Adipocyte (in vitro differentiated cells): ENCODE measurements at regions not wholly inside any gene's neighbourhood (a gene's known extent, or its start where the extent isn't known, plus 50 kb on each side); places are given as distances from the start of the nearest gene placed in this dataset.
"Not testable (repeated sequence)": the region's sequence is repeated elsewhere in the genome, so short reads cannot be mapped to it uniquely, and the experiment has no call there.

ENCODE experiments used
- DNase-seq: peaks from one replicate; pipeline ENCODE4 v3.0.0-alpha.2; 2015; ENCODE audit warnings: low read depth
- H3K27me3 ChIP-seq: replicated peaks from 2 replicates; pipeline ENCODE4 v1.7.0; 2013; ENCODE audit warnings: mild to moderate bottlenecking, low read length, moderate library complexity; ENCODE audit not compliant: control insufficient read depth, insufficient read depth
- H3K36me3 ChIP-seq: 2 replicates; pipeline ENCODE4 v1.7.0; 2013; ENCODE audit warnings: low read length, mild to moderate bottlenecking, moderate library complexity; ENCODE audit not compliant: control insufficient read depth, insufficient read depth, severe bottlenecking
- H3K4me1 ChIP-seq: 2 replicates; pipeline ENCODE4 v1.7.0; 2013; ENCODE audit warnings: mild to moderate bottlenecking, low read length, moderate library complexity; ENCODE audit not compliant: control insufficient read depth, insufficient read depth
- H3K4me3 ChIP-seq: 2 replicates; pipeline ENCODE4 v1.7.0; 2013; ENCODE audit warnings: mild to moderate bottlenecking, low read length, moderate library complexity
- H3K9ac ChIP-seq: 2 replicates; pipeline ENCODE4 v1.7.0; 2013; ENCODE audit warnings: mild to moderate bottlenecking, low read length, moderate library complexity
- H3K9me3 ChIP-seq: 2 replicates; pipeline ENCODE4 v1.7.0; 2013; ENCODE audit warnings: mild to moderate bottlenecking, low read length, moderate library complexity; ENCODE audit not compliant: control insufficient read depth

DNA sequence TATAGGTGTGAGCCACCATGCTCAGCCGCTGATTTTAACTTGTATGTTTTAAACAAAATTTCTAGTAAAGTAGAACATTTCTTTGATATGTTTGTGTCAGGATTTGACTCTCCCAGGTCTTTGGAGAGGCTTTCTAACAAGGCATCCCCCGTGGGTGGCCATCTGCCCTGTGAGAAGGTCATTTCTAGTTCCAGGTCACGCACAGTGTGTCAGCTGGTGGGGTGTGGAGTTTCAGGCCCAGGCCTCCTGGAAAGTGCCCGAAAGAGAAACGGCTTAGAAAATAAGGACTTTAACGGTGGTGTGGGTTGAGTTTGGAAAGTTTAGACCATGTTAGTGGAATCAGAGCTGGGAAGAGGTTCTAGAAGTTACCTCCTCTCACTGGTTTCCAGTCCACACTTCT is 61.0 kb downstream of the SPDYE17 start:
- not testable (repeated sequence) for H3K9me3 ChIP-seq, H3K36me3 ChIP-seq, H3K4me3 ChIP-seq, H3K4me1 ChIP-seq, DNase-seq, H3K9ac ChIP-seq, H3K27me3 ChIP-seq

DNA sequence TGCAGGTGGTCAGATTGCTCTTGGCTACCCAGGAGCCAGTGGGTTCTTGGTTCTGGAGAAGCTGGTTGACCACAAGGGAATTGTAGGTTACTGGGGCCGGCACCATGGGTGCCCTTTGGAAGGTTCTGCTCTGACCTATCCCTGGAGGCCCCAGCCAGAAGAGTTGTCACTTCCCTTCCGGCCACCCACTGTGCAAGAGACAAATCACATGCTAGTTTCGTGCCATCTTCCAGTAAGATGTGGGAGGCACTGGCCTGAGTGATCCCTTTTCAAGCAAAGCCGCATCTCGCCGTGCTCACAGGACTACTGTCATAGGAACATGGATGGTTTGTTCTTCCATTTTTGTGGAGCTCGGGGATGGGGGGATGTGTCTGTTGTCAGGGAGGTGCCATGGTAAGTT is 62.3 kb downstream of the SPDYE17 start:
- H3K36me3 ChIP-seq, H3K4me3 ChIP-seq: not testable (repeated sequence)

DNA sequence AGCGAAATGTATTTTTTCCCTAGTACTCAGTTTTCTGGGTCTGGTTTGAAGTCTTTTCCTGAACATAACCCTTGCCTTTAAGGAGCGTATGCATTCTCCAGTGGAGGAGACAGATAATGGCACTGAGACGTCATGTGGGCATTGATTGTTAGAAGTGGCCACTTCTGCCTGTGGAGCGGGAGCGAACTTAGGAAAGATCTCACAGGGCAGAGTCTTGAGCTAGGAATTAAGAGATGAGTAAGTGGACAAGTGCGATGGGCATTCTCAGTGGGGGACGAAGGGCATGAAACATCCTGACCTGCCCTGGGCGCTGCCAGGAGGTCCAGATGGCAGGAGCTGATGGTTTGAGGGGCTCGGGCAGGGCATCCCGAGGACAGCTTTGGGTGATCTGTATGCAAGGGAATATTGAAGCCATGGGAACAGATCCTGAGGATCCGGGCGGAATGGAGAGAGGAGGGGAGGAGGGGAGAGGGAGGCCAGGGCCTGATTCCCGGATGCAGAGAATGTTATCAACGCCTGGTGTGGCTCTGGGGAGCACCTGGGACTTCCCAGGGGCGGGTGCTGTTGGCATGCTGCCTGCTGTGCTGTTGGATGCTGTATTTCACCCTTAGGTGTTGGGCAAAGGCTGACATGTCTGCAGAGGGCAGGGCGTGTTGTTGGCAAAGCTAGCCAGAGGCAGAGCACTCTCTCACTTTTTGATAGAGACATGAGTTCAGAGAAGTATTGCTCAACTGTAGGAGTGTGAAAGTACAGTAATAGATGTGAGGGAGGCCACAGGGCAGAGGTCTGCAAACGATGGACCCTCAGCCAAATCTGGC is 66.2 kb downstream of the SPDYE17 start:
- H3K9ac ChIP-seq, H3K27me3 ChIP-seq, H3K36me3 ChIP-seq, H3K4me1 ChIP-seq, H3K4me3 ChIP-seq, DNase-seq, H3K9me3 ChIP-seq: not testable (repeated sequence)

More for the DNA sequence above, 62.3 kb downstream of the SPDYE17 start:
- H3K4me1 ChIP-seq, H3K9ac ChIP-seq, DNase-seq, H3K9me3 ChIP-seq, H3K27me3 ChIP-seq: not testable (repeated sequence)

DNA sequence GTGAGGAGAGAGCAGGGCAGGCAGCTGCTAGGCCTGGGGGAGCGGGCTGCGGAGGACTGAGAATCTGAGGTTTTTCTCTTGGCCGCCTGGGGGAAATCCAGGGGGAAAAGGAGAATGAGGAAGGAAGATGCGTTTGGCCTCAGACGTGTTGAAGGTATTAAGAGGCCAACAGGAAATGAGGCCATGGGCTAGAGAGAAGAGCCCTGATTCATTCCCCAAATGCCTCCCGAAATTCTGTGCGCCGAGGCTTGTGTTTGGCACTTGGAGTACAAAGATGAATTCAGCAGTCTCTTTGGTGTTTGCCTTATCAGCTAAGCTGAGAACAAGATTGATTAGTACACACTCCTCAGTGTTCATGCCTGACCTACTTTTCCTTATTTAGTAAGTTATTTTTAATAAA is 68.1 kb downstream of the SPDYE17 start:
- not testable (repeated sequence) for H3K9ac ChIP-seq, H3K36me3 ChIP-seq, DNase-seq, H3K27me3 ChIP-seq, H3K9me3 ChIP-seq, H3K4me3 ChIP-seq, H3K4me1 ChIP-seq

DNA sequence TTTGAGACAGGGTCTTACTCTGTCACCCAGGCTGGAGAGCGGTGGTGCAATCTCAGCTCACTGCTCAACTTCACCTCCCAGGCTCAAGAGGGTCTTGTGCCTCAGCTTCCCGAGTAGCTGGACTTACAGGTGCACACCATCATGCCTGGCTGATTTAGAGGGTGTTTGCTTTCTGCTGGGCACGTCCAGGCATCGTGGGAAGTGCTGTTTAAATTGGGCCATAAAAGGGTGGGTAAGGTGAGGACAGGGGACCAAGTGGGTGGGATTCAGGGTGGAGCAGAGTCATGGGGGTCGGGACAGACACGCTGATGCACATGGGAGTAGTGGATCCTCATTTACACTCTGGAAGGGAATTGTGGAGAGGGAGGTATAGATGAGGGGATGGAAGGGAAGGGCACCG is 69.1 kb downstream of the SPDYE17 start:
- not testable (repeated sequence) for H3K9me3 ChIP-seq, H3K27me3 ChIP-seq, DNase-seq, H3K36me3 ChIP-seq, H3K9ac ChIP-seq, H3K4me1 ChIP-seq, H3K4me3 ChIP-seq

DNA sequence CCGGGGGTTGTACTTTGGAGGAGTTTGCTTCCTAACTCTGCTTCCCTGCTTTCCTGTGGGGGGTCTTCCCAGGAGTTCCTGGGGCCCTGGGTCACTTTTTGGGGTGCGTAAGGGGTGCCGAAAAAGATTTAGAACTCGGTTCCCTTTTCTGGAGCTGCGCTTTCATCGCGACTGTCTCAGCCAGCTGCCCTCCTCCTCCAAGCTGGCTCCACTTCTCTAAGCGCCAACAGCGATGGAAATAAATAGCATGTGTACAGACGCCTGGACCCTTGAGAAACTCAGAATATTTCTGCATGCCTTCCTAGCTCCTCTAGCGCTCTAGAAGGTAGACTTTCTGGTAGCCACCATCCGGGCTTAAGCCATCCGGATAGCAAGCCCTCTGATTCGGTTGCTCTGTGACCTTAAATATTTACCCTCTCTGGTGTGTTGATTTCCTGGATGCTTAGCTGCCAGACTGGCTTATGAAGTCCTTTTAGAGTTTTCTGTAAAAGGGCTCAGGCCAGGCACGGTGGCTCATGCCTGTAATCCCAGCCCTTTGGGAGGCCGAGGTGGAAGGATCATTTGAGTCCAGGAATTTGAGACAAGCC is 71.7 kb downstream of the SPDYE17 start:
- not testable (repeated sequence) for H3K4me3 ChIP-seq, H3K9me3 ChIP-seq, H3K4me1 ChIP-seq, H3K9ac ChIP-seq, H3K27me3 ChIP-seq, DNase-seq, H3K36me3 ChIP-seq

DNA sequence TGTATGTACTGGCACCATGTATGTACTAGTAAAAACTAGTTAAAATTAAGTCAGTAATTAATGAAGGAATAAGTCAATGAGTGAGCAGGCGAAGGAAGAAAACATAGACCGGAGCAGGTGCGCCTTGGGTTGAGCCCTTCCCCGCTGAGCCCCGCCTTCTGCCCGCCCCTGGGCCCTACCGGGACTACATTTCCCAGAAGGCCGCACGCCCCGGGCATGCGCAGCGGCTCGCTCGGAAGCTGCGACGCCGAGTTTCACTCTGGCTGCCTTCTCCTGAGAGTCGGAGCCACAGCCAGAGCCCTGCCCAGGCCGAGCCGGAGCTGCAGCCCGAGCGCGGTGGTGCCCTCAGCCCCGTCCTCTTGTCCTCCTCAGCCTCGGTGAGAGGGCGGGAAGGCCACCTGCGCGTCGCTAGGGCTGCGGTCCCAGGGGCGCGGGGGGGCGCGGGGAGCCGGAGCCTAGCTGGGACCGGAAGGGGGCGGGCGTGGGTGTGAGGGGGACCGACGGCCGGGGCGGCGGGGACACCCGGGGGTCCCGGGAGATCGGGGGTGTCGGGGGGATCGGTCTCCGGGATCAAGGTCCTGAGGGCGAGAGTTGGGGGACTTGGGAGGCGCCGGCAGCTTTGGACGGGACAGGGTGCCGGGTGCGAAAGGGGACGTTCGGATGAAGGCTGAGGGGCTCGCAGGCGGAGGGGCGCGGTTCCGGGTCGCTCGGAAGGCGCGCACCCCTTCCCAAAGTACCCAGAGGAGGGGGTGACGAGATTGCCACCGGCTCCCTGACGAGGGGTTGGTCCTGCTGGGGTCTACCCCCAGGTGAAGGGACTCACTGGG is 72.4 kb downstream of the SPDYE17 start:
- H3K27me3 ChIP-seq, H3K9ac ChIP-seq, DNase-seq, H3K4me1 ChIP-seq, H3K36me3 ChIP-seq, H3K4me3 ChIP-seq, H3K9me3 ChIP-seq: not testable (repeated sequence)

DNA sequence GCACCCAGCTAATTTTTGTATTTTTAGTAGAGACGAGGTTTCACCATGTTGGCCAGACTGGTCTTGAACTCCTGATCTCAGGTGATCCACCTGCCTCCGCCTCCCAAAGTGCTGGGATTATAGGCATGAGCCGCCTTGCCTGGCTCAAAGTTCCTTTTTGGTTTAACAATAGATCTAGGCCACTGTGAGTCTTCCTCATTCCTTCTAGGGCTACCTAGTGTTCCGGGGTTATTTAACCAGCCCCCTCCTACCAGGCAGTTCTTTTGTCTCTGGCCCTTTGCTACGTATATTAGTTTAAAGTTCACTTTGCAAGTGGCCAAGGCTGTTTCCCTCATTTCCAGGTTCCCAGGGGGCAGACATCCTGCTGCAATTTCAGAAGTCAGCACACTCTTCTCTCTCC is 75.6 kb downstream of the SPDYE17 start:
- not testable (repeated sequence) for H3K4me1 ChIP-seq, H3K9me3 ChIP-seq, H3K4me3 ChIP-seq, H3K9ac ChIP-seq, H3K27me3 ChIP-seq, DNase-seq, H3K36me3 ChIP-seq

DNA sequence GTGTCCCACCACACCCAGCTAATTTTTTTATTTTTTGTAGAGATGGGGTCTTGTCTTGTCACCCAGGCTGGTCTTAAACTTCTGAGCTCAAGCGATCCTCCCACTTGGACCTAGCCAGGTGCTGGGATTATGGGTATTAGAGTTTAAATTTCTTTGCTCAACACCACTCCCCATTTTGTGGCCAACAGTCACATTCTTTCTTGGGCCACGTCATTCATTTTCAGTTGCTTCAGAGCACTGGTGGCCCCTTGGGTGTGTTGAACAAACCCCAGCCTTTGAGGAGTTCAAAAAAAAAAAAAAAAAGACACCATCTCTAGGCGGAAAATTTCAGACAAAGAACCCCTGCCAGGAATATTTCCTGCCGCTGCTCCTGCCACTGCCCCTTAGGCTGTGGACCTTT is 77.0 kb downstream of the SPDYE17 start:
- not testable (repeated sequence) for H3K27me3 ChIP-seq, H3K9me3 ChIP-seq, DNase-seq, H3K4me3 ChIP-seq, H3K9ac ChIP-seq, H3K36me3 ChIP-seq, H3K4me1 ChIP-seq

DNA sequence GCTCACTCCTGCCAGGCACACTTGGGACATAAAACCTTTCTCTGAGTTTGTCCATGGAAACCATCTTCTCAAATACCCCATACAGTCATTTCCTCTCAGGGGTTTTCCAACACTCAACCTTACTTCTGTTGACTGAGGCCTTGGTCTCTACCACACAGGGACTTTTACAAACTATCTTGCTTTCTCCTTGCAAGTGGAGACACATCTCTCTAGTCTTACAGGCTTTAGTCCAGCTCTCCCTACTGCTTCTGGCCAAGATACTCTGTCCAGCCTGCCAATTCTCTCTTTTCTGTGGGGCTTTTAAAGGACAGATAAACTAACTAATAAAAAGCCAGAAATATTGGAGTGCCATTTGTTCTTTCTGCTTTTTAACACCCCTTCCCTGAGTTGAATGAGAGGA is 87.6 kb downstream of the SPDYE17 start:
- not testable (repeated sequence) for H3K4me1 ChIP-seq

More for the DNA sequence above, 87.6 kb downstream of the SPDYE17 start:
- H3K4me3 ChIP-seq, H3K9me3 ChIP-seq, H3K27me3 ChIP-seq, H3K9ac ChIP-seq, H3K36me3 ChIP-seq, DNase-seq: not testable (repeated sequence)
